CD4-positive, alpha-beta T cell (primary cell): ENCODE measurements at regions not wholly inside any gene's neighbourhood (a gene's known extent, or its start where the extent isn't known, plus 50 kb on each side); places are given as distances from the start of the nearest gene placed in this dataset.

Source experiments
- ATAC-seq: fragments of 200-7000 bp; cut with Tn5 transposase; one replicate; pipeline ENCODE4 v1.10.0; 2022; ENCODE audit warnings: mild to moderate bottlenecking; ENCODE audit not compliant: poor library complexity
- CTCF ChIA-PET: fragments of 350-600 bp; sonication (Branson Sonifier 250); formaldehyde crosslinking; loops from one replicate; lab custom pipeline; 2021; ENCODE audit warnings: antibody characterized with exemption, inconsistent platforms; lab: Charles Lee
- POLR2A ChIA-PET: fragments of 350-600 bp; sonication (Branson Sonifier 250); formaldehyde crosslinking; loops from one replicate; lab custom pipeline; 2021; ENCODE audit warnings: antibody characterized with exemption, inconsistent platforms; lab: Charles Lee
- DNase-seq, 14 experiments: peaks; one replicate each; pipeline ENCODE4 v3.0.0-alpha.2; 2013 to 2020; ENCODE audit warnings: mixed read lengths in 2 of 14
- H3K27ac ChIP-seq, 2 donors: one replicate each; pipeline versions ENCODE4 v1.5.1 to v1.7.0; 2013; ENCODE audit warnings: low read length in 2 of 2, low read depth in 1 of 2, mild to moderate bottlenecking in 1 of 2
- H3K27me3 ChIP-seq, 2 experiments: 1 replicate in 1 of 2; 2 replicates in 1 of 2; pipeline versions ENCODE4 v1.6.1 to v1.7.0; 2013; ENCODE audit warnings: low read length in 2 of 2, control low read depth in 1 of 2, mild to moderate bottlenecking in 1 of 2, moderate library complexity in 1 of 2; ENCODE audit not compliant: insufficient read depth in 2 of 2, control insufficient read depth in 1 of 2
- H3K36me3 ChIP-seq: one replicate; pipeline ENCODE4 v1.6.1; 2013; ENCODE audit warnings: low read length, control low read depth; ENCODE audit not compliant: insufficient read depth
- H3K4me1 ChIP-seq: one replicate; pipeline ENCODE4 v1.6.1; 2013; ENCODE audit warnings: low read length, control low read depth; ENCODE audit not compliant: insufficient read depth
- H3K4me3 ChIP-seq: one replicate; pipeline ENCODE4 v1.5.1; 2013; ENCODE audit warnings: mild to moderate bottlenecking, low read length, moderate library complexity
- H3K9me3 ChIP-seq, 2 experiments: 1 replicate in 1 of 2; 2 replicates in 1 of 2; pipeline versions ENCODE4 v1.6.1 to v1.7.0; 2013; ENCODE audit warnings: low read length in 2 of 2, mild to moderate bottlenecking in 2 of 2, control low read depth in 1 of 2, moderate library complexity in 1 of 2; ENCODE audit not compliant: control insufficient read depth in 1 of 2, insufficient read depth in 1 of 2
- H3K27ac Mint-ChIP-seq: one replicate; pipeline ENCODE4 v1.8.0; 2020; ENCODE audit warnings: mixed read lengths
- H3K27me3 Mint-ChIP-seq: one replicate; pipeline ENCODE4 v1.8.0; 2021; ENCODE audit warnings: mixed read lengths
- H3K36me3 Mint-ChIP-seq: one replicate; pipeline ENCODE4 v1.8.0; 2021; ENCODE audit warnings: low read depth, mixed read lengths
- H3K4me1 Mint-ChIP-seq: one replicate; pipeline ENCODE4 v1.8.0; 2021; ENCODE audit warnings: low read depth, mixed read lengths
- H3K4me3 Mint-ChIP-seq: one replicate; pipeline ENCODE4 v1.8.0; 2020; ENCODE audit warnings: mild to moderate bottlenecking, mixed read lengths
- H3K9me3 Mint-ChIP-seq: one replicate; pipeline ENCODE4 v1.8.0; 2020; ENCODE audit warnings: mixed read lengths
- intact Hi-C, 2 experiments: fragments of 100-400 bp; cut with DNase I in 1 of 2; cut with micrococcal nuclease in 1 of 2; formaldehyde crosslinking; loops; one replicate each; pipeline versions ENCODE4 v1.15.1 to v1.9.0; 2023 to 2025; cut with DNase I, micrococcal nuclease
- TF ChIP-seq, protein P1 (sequence below): fragments of 200-600 bp; IDR thresholded peaks from one replicate; pipeline ENCODE4 v1.8.0; 2022; ENCODE audit warnings: antibody characterized with exemption, mild to moderate bottlenecking

DNA sequence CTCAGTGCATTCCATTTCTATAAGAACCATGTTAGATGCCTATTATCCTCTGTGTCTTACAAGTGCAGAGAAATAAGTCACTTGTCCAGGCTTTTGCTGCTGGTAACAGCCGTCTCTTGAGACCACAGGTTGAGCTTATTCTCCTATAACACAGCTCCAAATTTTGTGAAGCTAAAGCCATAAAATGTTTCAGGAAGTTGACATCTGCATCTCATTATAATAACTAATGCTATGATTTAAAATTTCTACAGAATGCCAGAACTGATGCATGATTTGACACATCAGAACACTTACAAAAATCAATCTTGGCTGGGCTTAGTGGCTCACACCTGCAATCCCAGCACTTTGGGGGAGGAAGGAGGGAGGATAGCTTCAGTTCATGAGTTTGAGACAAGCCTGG, 986.9 kb downstream of the TYW1 start:
- POLR2A ChIA-PET = no interaction called here
- no peak overlapping the region for H3K27ac ChIP-seq
- Mint-ChIP-seq H3K4me1 (no peaks in the 10 kb centered on the region), H3K27ac (no peak overlapping the region), H3K4me3 (no peak overlapping the region), H3K27me3 (no peaks in the 10 kb centered on the region), H3K36me3 (no peaks in the 10 kb centered on the region), H3K9me3 (peaks cover 8% of the 10 kb centered on the region)
- DNase-seq (no peak), ATAC-seq (no peak)
- CTCF ChIA-PET = no interaction called here
- H3K4me1 ChIP-seq = no peaks in the 10 kb centered on the region
- intact Hi-C loops = no loop called here
- no peaks in the 10 kb centered on the region for H3K27me3 ChIP-seq
- peaks cover 0 to 13% of the 10 kb centered on the region in 2 experiments for H3K9me3 ChIP-seq
- H3K4me3 ChIP-seq = no peak overlapping the region
- TF ChIP-seq, protein P1, sequence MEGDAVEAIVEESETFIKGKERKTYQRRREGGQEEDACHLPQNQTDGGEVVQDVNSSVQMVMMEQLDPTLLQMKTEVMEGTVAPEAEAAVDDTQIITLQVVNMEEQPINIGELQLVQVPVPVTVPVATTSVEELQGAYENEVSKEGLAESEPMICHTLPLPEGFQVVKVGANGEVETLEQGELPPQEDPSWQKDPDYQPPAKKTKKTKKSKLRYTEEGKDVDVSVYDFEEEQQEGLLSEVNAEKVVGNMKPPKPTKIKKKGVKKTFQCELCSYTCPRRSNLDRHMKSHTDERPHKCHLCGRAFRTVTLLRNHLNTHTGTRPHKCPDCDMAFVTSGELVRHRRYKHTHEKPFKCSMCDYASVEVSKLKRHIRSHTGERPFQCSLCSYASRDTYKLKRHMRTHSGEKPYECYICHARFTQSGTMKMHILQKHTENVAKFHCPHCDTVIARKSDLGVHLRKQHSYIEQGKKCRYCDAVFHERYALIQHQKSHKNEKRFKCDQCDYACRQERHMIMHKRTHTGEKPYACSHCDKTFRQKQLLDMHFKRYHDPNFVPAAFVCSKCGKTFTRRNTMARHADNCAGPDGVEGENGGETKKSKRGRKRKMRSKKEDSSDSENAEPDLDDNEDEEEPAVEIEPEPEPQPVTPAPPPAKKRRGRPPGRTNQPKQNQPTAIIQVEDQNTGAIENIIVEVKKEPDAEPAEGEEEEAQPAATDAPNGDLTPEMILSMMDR = no peak
- H3K36me3 ChIP-seq = no peaks in the 10 kb centered on the region

DNA sequence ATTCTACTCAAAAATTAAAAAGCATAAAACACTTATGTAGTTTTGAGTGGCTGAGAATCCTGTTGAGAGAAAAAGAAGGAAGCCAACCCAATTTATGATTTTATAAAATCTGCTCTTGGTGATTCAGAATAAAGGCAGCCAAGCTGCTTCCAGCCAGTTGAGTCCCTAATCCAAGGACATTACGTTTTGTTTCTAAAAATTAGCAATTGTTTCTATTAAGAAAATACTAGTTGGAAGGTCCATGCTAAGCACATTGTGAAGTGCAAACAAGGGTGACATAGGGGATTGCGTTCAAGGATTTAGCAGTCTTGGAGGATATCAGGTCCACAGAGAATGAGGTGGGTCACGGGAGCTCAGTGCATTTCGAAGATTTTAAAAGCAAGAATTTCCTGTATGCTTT, 987.7 kb downstream of the TYW1 start:
- Mint-ChIP-seq H3K27ac (no peak overlapping the region), H3K4me1 (no peaks in the 10 kb centered on the region), H3K36me3 (no peaks in the 10 kb centered on the region), H3K4me3 (no peak overlapping the region), H3K27me3 (no peaks in the 10 kb centered on the region), H3K9me3 (peaks cover 8% of the 10 kb centered on the region)
- Histone ChIP-seq H3K9me3 (peaks cover 0 to 14% of the 10 kb centered on the region in 2 experiments), H3K4me1 (no peaks in the 10 kb centered on the region), H3K27me3 (no peaks in the 10 kb centered on the region), H3K4me3 (no peak overlapping the region), H3K27ac (no peak overlapping the region), H3K36me3 (no peaks in the 10 kb centered on the region)
- CTCF ChIA-PET = no interaction called here
- POLR2A ChIA-PET = no interaction called here
- intact Hi-C loops = no loop called here
- TF ChIP-seq, protein P1 = no peak
- ATAC-seq (no peak), DNase-seq (no peak)

DNA sequence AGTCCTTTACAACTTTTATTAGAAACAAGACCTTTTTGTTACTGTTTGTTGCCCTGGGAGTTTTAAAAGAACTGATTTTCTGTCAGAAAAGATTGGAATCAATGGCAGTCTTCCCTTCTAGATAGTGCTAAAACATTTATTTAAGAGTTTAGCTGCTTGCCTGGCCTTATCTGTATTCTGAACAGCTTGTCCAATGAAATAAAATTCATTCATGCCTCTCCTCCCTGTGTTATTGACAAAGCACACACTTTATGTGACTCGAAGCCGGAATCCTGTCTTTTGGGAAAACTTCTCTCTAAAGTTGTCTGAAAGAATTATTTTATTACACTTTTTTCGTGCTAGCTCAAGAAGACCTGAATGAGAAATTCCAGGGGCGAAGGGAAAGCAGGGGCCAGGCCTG, 992.5 kb downstream of the TYW1 start:
- Mint-ChIP-seq H3K4me3 (no peak overlapping the region), H3K27ac (no peak overlapping the region), H3K27me3 (no peaks in the 10 kb centered on the region), H3K36me3 (no peaks in the 10 kb centered on the region), H3K4me1 (no peaks in the 10 kb centered on the region), H3K9me3 (peaks cover 3% of the 10 kb centered on the region)
- no peaks in the 10 kb centered on the region for H3K27me3 ChIP-seq
- no peaks in the 10 kb centered on the region for H3K4me1 ChIP-seq
- POLR2A ChIA-PET = no interaction called here
- no peak overlapping the region for H3K27ac ChIP-seq
- H3K36me3 ChIP-seq = no peaks in the 10 kb centered on the region
- TF ChIP-seq, protein P1 = no peak
- no peak overlapping the region for H3K4me3 ChIP-seq
- ATAC-seq (no peak), DNase-seq (no peak)
- CTCF ChIA-PET = no interaction called here
- intact Hi-C loops = no loop called here
- H3K9me3 ChIP-seq = peaks cover 0 to 22% of the 10 kb centered on the region in 2 experiments
